SK-N-SH (cell line): ENCODE measurements at regions not wholly inside any gene's neighbourhood (a gene's known extent, or its start where the extent isn't known, plus 50 kb on each side); places are given as distances from the start of the nearest gene placed in this dataset.

Experiments used
- CTCF ChIA-PET: fragments of 300-600, 350-600 bp; formaldehyde crosslinking; extraction: SDS; loops from one replicate; lab custom pipeline; 2021; lab: Yijun Ruan, JAX
- POLR2A ChIA-PET: fragments of 350-600 bp; sonication (Branson Sonifier 250); formaldehyde crosslinking; extraction: SDS; loops from one replicate; lab custom pipeline; 2020; ENCODE audit warnings: antibody characterized with exemption, inconsistent platforms; lab: Yijun Ruan, JAX
- DNase-seq: peaks from one replicate; pipeline ENCODE4 v3.0.0; 2012
- H2AFZ ChIP-seq: fragments of 200-600 bp; sonication (generic); 2 replicates; pipeline ENCODE4 v1.8.1; 2016; ENCODE audit warnings: antibody characterized with exemption, mild to moderate bottlenecking, low read depth
- H3F3A ChIP-seq: fragments of 200-600 bp; sonication (generic); replicated peaks from 2 replicates; pipeline ENCODE3; 2016; ENCODE audit warnings: antibody characterized with exemption, mild to moderate bottlenecking; ENCODE audit not compliant: insufficient read depth
- H3K27ac ChIP-seq, 2 experiments: fragments of 200-500 bp in 1 of 2; fragments of 200-600 bp in 1 of 2; sonication (Bioruptor generic) in 1 of 2; sonication (generic), shearing (Covaris generic) in 1 of 2; 2 replicates each; pipeline versions ENCODE4 v1.5.1 to v1.6.1; 2014 to 2016; ENCODE audit warnings: low read depth in 2 of 2, inconsistent platforms in 1 of 2, low read length in 1 of 2, mild to moderate bottlenecking in 1 of 2, mixed read lengths in 1 of 2
- H3K27me3 ChIP-seq: fragments of 200-600 bp; sonication (generic), shearing (Covaris generic); 2 replicates; pipeline ENCODE4 v1.6.1; 2016; ENCODE audit warnings: mixed run types; ENCODE audit not compliant: insufficient read depth
- H3K36me3 ChIP-seq, 2 experiments: fragments of 200-500 bp in 1 of 2; fragments of 200-600 bp in 1 of 2; sonication (Bioruptor generic) in 1 of 2; sonication (generic) in 1 of 2; replicated peaks in 1 of 2; 2 replicates each; pipeline versions ENCODE3 to v1.5.1; 2014 to 2016; ENCODE audit warnings: low read length in 1 of 2, mild to moderate bottlenecking in 1 of 2; ENCODE audit not compliant: insufficient read depth in 2 of 2, control insufficient read depth in 1 of 2
- H3K4me1 ChIP-seq, 2 experiments: fragments of 200-500 bp in 1 of 2; fragments of 200-600 bp in 1 of 2; sonication (Bioruptor generic) in 1 of 2; sonication (generic), shearing (Covaris generic) in 1 of 2; 2 replicates each; pipeline versions ENCODE4 v1.5.1 to v1.6.1; 2014 to 2016; ENCODE audit warnings: low read depth in 1 of 2, low read length in 1 of 2, mixed run types in 1 of 2; ENCODE audit not compliant: insufficient read depth in 2 of 2, control insufficient read depth in 1 of 2
- H3K4me2 ChIP-seq: fragments of 200-600 bp; sonication (generic), shearing (Covaris generic); 2 replicates; pipeline ENCODE4 v1.6.1; 2017; ENCODE audit warnings: mixed run types
- H3K4me3 ChIP-seq, 2 experiments: fragments of 200-500 bp in 1 of 2; fragments of 200-600 bp in 1 of 2; sonication (Bioruptor generic) in 1 of 2; sonication (generic), shearing (Covaris generic) in 1 of 2; 2 replicates each; pipeline versions ENCODE4 v1.5.1 to v1.8.1; 2014 to 2016; ENCODE audit warnings: low read depth in 2 of 2, inconsistent platforms in 1 of 2, low read length in 1 of 2, mild to moderate bottlenecking in 1 of 2, mixed read lengths in 1 of 2, moderate library complexity in 1 of 2
- H3K79me2 ChIP-seq: fragments of 200-600 bp; sonication (generic); 2 replicates; pipeline ENCODE4 v1.8.1; 2017; ENCODE audit warnings: mild to moderate bottlenecking; ENCODE audit not compliant: insufficient read depth
- H3K9ac ChIP-seq: fragments of 200-600 bp; sonication (generic); 2 replicates; pipeline ENCODE4 v1.6.1; 2017; ENCODE audit warnings: mixed run types
- H3K9me2 ChIP-seq: fragments of 200-600 bp; sonication (generic); 2 replicates; pipeline ENCODE4 v1.6.1; 2017; ENCODE audit warnings: mixed run types
- H3K9me3 ChIP-seq: fragments of 200-600 bp; sonication (generic); 2 replicates; pipeline ENCODE4 v1.6.1; 2017; ENCODE audit warnings: mixed run types, mild to moderate bottlenecking, moderate library complexity
- H4K20me1 ChIP-seq: fragments of 200-600 bp; sonication (generic); 2 replicates; pipeline ENCODE4 v1.6.1; 2017; ENCODE audit warnings: mild to moderate bottlenecking, mixed run types; ENCODE audit not compliant: insufficient read depth
- CHD2 ChIP-seq: fragments of 150-350 bp; IDR thresholded peaks from 2 replicates; pipeline ENCODE4 v1.6.1; 2018; ENCODE audit warnings: low read length; ENCODE audit not compliant: partially characterized antibody
- EP300 ChIP-seq, 2 experiments: IDR thresholded peaks; 2 replicates each; pipeline versions ENCODE4 v1.4.0 to v1.6.1; 2012; ENCODE audit warnings: borderline replicate concordance in 1 of 2, low read depth in 1 of 2, low read length in 1 of 2
- FOSL2 ChIP-seq: IDR thresholded peaks from 2 replicates; pipeline ENCODE4 v1.4.0; 2012; ENCODE audit warnings: low read depth, mild to moderate bottlenecking, moderate library complexity, borderline replicate concordance
- FOXM1 ChIP-seq: IDR thresholded peaks from 2 replicates; pipeline ENCODE4 v1.4.0; 2012; ENCODE audit warnings: low read depth, mild to moderate bottlenecking
- GATA2 ChIP-seq: sonication (generic); formaldehyde crosslinking; IDR thresholded peaks from 2 replicates; pipeline ENCODE4 v1.5.0; 2020; ENCODE audit warnings: mild to moderate bottlenecking, missing genetic modification reagents
- IRF3 ChIP-seq: fragments of 150-350 bp; IDR thresholded peaks from 2 replicates; pipeline ENCODE4 v1.6.1; 2016; ENCODE audit warnings: mild to moderate bottlenecking, low read depth, low read length
- MXI1 ChIP-seq: IDR thresholded peaks from 2 replicates; pipeline ENCODE4 v1.6.1; 2012; ENCODE audit warnings: mild to moderate bottlenecking, low read depth, low read length, improper control_type of control experiment
- NRF1 ChIP-seq: IDR thresholded peaks from 2 replicates; pipeline ENCODE4 v1.6.1; 2012; ENCODE audit warnings: low read depth, mild to moderate bottlenecking, low read length
- RFX5 ChIP-seq: IDR thresholded peaks from 2 replicates; pipeline ENCODE4 v1.6.1; 2012; ENCODE audit warnings: mild to moderate bottlenecking, improper control_type of control experiment, low read length
- TCF12 ChIP-seq: IDR thresholded peaks from 2 replicates; pipeline ENCODE4 v1.4.0; 2012
- USF2 ChIP-seq: fragments of 150-350 bp; IDR thresholded peaks from 2 replicates; pipeline ENCODE4 v1.6.1; 2017; ENCODE audit warnings: antibody characterized with exemption, low read length, low read depth, borderline replicate concordance
- WGBS: methylation state at CpG from one replicate; pipeline ENCODE4 v1.1.6; 2017; ENCODE audit warnings: low lambda C conversion rate; 5-methylcytosine and 5-hydroxymethylcytosine counted together

DNA sequence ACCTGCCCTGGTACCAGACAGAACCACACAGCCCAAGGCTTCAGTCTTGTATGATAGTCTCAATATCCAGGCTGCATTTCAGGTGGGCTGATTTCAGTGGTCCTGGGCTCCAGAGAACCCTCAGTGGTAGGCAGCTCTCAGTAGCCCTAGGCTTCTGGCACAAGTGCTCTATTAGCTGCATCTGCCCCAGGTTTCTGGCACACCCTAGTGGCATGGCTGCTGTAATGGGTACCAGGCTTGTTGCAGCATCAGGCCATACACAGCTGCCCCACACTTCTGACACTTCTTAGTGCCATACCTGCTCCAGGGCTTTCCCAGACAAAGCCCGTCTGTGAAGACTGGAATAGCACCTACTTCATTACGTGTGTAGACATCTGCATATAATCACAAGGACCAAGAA is 1062.2 kb upstream of the EPHA6 start:
- H3K4me3 ChIP-seq = no peak overlapping the region
- H3K4me1 ChIP-seq = no peaks in the 10 kb centered on the region
- ChIA-PET POLR2A (no interaction called here), CTCF (no interaction called here)
- TF ChIP-seq MXI1 (no peak), USF2 (no peak), TCF12 (no peak), FOSL2 (no peak), FOXM1 (no peak), GATA2 (CRISPR knock-in tag) (no peak), CHD2 (no peak), IRF3 (no peak), NRF1 (no peak), EP300 (IDR thresholded peaks at IDR 0.05; ENCODE audit: borderline replicate concordance in 1 of 2, low read depth in 1 of 2, low read length in 1 of 2) (no peak)
- no peaks in the 10 kb centered on the region for H4K20me1 ChIP-seq
- H3K36me3 ChIP-seq = no peaks in the 10 kb centered on the region
- H3K27me3 ChIP-seq = no peaks in the 10 kb centered on the region
- H3K27ac ChIP-seq = no peak overlapping the region
- H2AFZ ChIP-seq = no peak overlapping the region
- no peaks in the 10 kb centered on the region for H3K9me3 ChIP-seq
- H3K9me2 ChIP-seq = no peaks in the 10 kb centered on the region
- 11% methylated on average over 2 of the region's 2 CpGs for WGBS
- H3K9ac ChIP-seq = no peak overlapping the region
- DNase-seq = no peak
- H3F3A ChIP-seq = no peaks in the 10 kb centered on the region
- H3K79me2 ChIP-seq = no peaks in the 10 kb centered on the region
- H3K4me2 ChIP-seq = no peak overlapping the region

- 4% methylated on average over 4 of the region's 4 CpGs for WGBS
These were observed 1055.7 kb upstream of the EPHA6 start for GRCh38 chr3:95758707-95759106.

More at GRCh38 chr3:95758707-95759106, 1055.7 kb upstream of the EPHA6 start:
- no peaks in the 10 kb centered on the region for H3K27me3 ChIP-seq
- no peaks in the 10 kb centered on the region for H3F3A ChIP-seq
- POLR2A ChIA-PET = no interaction called here
- H3K4me2 ChIP-seq = no peak overlapping the region
- H3K9ac ChIP-seq = no peak overlapping the region
- no peaks in the 10 kb centered on the region for H3K79me2 ChIP-seq
- no peaks in the 10 kb centered on the region for H4K20me1 ChIP-seq
- no peaks in the 10 kb centered on the region for H3K9me2 ChIP-seq
- no peak overlapping the region for H2AFZ ChIP-seq
- TF ChIP-seq RFX5 = no peak
- no peak for TF ChIP-seq CHD2
- TF ChIP-seq TCF12 = no peak
- TF ChIP-seq FOXM1 = no peak
- TF ChIP-seq, all 33 proteins: peak for 0
- no peaks in the 10 kb centered on the region for H3K36me3 ChIP-seq
- H3K9me3 ChIP-seq = no peaks in the 10 kb centered on the region
- CTCF ChIA-PET = no interaction called here
- no peak overlapping the region for H3K4me3 ChIP-seq
- H3K27ac ChIP-seq = no peak overlapping the region
- DNase-seq = no peak
- no peaks in the 10 kb centered on the region for H3K4me1 ChIP-seq
